ENCODE measurements at regions not wholly inside any gene's neighbourhood (a gene's known extent, or its start where the extent isn't known, plus 50 kb on each side); places are given as distances from the start of the nearest gene placed in this dataset.

GRCh38 chr2:241943209-241943850, 73.8 kb downstream of the RTP5 start:
- Histone ChIP-seq H3K9me3 (ENCODE audit: control insufficient read depth, low read length) (no peaks in the 10 kb centered on the region), H3K4me3 (ENCODE audit: insufficient read depth, low read depth, low read length, poor library complexity, severe bottlenecking) (no peak overlapping the region), H3K27me3 (replicated peaks; ENCODE audit: control insufficient read depth, insufficient read depth, low read length, poor library complexity, severe bottlenecking) (no peaks in the 10 kb centered on the region), H3K27ac (ENCODE audit: insufficient read depth, low read length, poor library complexity, severe bottlenecking) (no peak overlapping the region), H3K4me1 (ENCODE audit: control insufficient read depth, insufficient read depth, low read length, poor library complexity, severe bottlenecking) (peaks cover 9% of the 10 kb centered on the region), H3K36me3 (ENCODE audit: control insufficient read depth, insufficient read depth, low read length) (no peaks in the 10 kb centered on the region)
- no peak for DNase-seq

GRCh38 chr2:241943961-241944575, 74.5 kb downstream of the RTP5 start:
- H3K9me3 ChIP-seq (ENCODE audit: control insufficient read depth, low read length) = no peaks in the 10 kb centered on the region
- H3K4me3 ChIP-seq (ENCODE audit: insufficient read depth, low read depth, low read length, poor library complexity, severe bottlenecking) = no peak overlapping the region
- peaks cover 7% of the 10 kb centered on the region for H3K4me1 ChIP-seq (ENCODE audit: control insufficient read depth, insufficient read depth, low read length, poor library complexity, severe bottlenecking)
- no peak for DNase-seq
- H3K27ac ChIP-seq (ENCODE audit: insufficient read depth, low read length, poor library complexity, severe bottlenecking) = no peak overlapping the region
- no peaks in the 10 kb centered on the region for H3K27me3 ChIP-seq (replicated peaks; ENCODE audit: control insufficient read depth, insufficient read depth, low read length, poor library complexity, severe bottlenecking)
- H3K36me3 ChIP-seq (ENCODE audit: control insufficient read depth, insufficient read depth, low read length) = no peaks in the 10 kb centered on the region

- Histone ChIP-seq H3K27me3 (replicated peaks; ENCODE audit: control insufficient read depth, insufficient read depth, low read length, poor library complexity, severe bottlenecking) (no peaks in the 10 kb centered on the region), H3K9me3 (ENCODE audit: control insufficient read depth, low read length) (no peaks in the 10 kb centered on the region), H3K4me1 (ENCODE audit: control insufficient read depth, insufficient read depth, low read length, poor library complexity, severe bottlenecking) (peaks cover 3% of the 10 kb centered on the region), H3K36me3 (ENCODE audit: control insufficient read depth, insufficient read depth, low read length) (no peaks in the 10 kb centered on the region), H3K27ac (ENCODE audit: insufficient read depth, low read length, poor library complexity, severe bottlenecking) (no peak overlapping the region), H3K4me3 (ENCODE audit: insufficient read depth, low read depth, low read length, poor library complexity, severe bottlenecking) (no peak overlapping the region)
- DNase-seq = no peak
These were observed 75.3 kb downstream of the RTP5 start for GRCh38 chr2:241944821-241945220.

GRCh38 chr2:241945311-241945710, 75.8 kb downstream of the RTP5 start:
- H3K27me3 ChIP-seq (replicated peaks; ENCODE audit: control insufficient read depth, insufficient read depth, low read length, poor library complexity, severe bottlenecking) = no peaks in the 10 kb centered on the region

GRCh38 chr2:241945803-241946202, 76.3 kb downstream of the RTP5 start:
- Histone ChIP-seq H3K9me3 (ENCODE audit: control insufficient read depth, low read length) (no peaks in the 10 kb centered on the region), H3K27ac (ENCODE audit: insufficient read depth, low read length, poor library complexity, severe bottlenecking) (no peak overlapping the region), H3K4me3 (ENCODE audit: insufficient read depth, low read depth, low read length, poor library complexity, severe bottlenecking) (no peak overlapping the region), H3K4me1 (ENCODE audit: control insufficient read depth, insufficient read depth, low read length, poor library complexity, severe bottlenecking) (no peaks in the 10 kb centered on the region), H3K36me3 (ENCODE audit: control insufficient read depth, insufficient read depth, low read length) (no peaks in the 10 kb centered on the region), H3K27me3 (replicated peaks; ENCODE audit: control insufficient read depth, insufficient read depth, low read length, poor library complexity, severe bottlenecking) (no peaks in the 10 kb centered on the region)
- no peak for DNase-seq

More at GRCh38 chr2:241945311-241945710, 75.8 kb downstream of the RTP5 start:
- no peaks in the 10 kb centered on the region for H3K9me3 ChIP-seq (ENCODE audit: control insufficient read depth, low read length)
- no peaks in the 10 kb centered on the region for H3K4me1 ChIP-seq (ENCODE audit: control insufficient read depth, insufficient read depth, low read length, poor library complexity, severe bottlenecking)
- H3K4me3 ChIP-seq (ENCODE audit: insufficient read depth, low read depth, low read length, poor library complexity, severe bottlenecking) = no peak overlapping the region
- no peak overlapping the region for H3K27ac ChIP-seq (ENCODE audit: insufficient read depth, low read length, poor library complexity, severe bottlenecking)
- DNase-seq = no peak
- H3K36me3 ChIP-seq (ENCODE audit: control insufficient read depth, insufficient read depth, low read length) = no peaks in the 10 kb centered on the region

- DNase-seq = no peak
- H3K4me1 ChIP-seq (ENCODE audit: control insufficient read depth, insufficient read depth, low read length, poor library complexity, severe bottlenecking) = no peaks in the 10 kb centered on the region
- H3K36me3 ChIP-seq (ENCODE audit: control insufficient read depth, insufficient read depth, low read length) = no peaks in the 10 kb centered on the region
- H3K27ac ChIP-seq (ENCODE audit: insufficient read depth, low read length, poor library complexity, severe bottlenecking) = no peak overlapping the region
- H3K9me3 ChIP-seq (ENCODE audit: control insufficient read depth, low read length) = no peaks in the 10 kb centered on the region
- H3K4me3 ChIP-seq (ENCODE audit: insufficient read depth, low read depth, low read length, poor library complexity, severe bottlenecking) = no peak overlapping the region
- H3K27me3 ChIP-seq (replicated peaks; ENCODE audit: control insufficient read depth, insufficient read depth, low read length, poor library complexity, severe bottlenecking) = no peaks in the 10 kb centered on the region
These were observed 76.9 kb downstream of the RTP5 start for GRCh38 chr2:241946306-241947003.

GRCh38 chr2:241947004-241947350, 77.4 kb downstream of the RTP5 start:
- no peak for DNase-seq
- H3K4me3 ChIP-seq (ENCODE audit: insufficient read depth, low read depth, low read length, poor library complexity, severe bottlenecking) = no peak overlapping the region
- no peaks in the 10 kb centered on the region for H3K9me3 ChIP-seq (ENCODE audit: control insufficient read depth, low read length)
- H3K4me1 ChIP-seq (ENCODE audit: control insufficient read depth, insufficient read depth, low read length, poor library complexity, severe bottlenecking) = no peaks in the 10 kb centered on the region
- no peaks in the 10 kb centered on the region for H3K27me3 ChIP-seq (replicated peaks; ENCODE audit: control insufficient read depth, insufficient read depth, low read length, poor library complexity, severe bottlenecking)
- no peak overlapping the region for H3K27ac ChIP-seq (ENCODE audit: insufficient read depth, low read length, poor library complexity, severe bottlenecking)
- H3K36me3 ChIP-seq (ENCODE audit: control insufficient read depth, insufficient read depth, low read length) = no peaks in the 10 kb centered on the region

- Histone ChIP-seq H3K9me3 (ENCODE audit: control insufficient read depth, low read length) (no peaks in the 10 kb centered on the region), H3K27ac (ENCODE audit: insufficient read depth, low read length, poor library complexity, severe bottlenecking) (no peak overlapping the region), H3K4me1 (ENCODE audit: control insufficient read depth, insufficient read depth, low read length, poor library complexity, severe bottlenecking) (no peaks in the 10 kb centered on the region), H3K36me3 (ENCODE audit: control insufficient read depth, insufficient read depth, low read length) (no peaks in the 10 kb centered on the region), H3K4me3 (ENCODE audit: insufficient read depth, low read depth, low read length, poor library complexity, severe bottlenecking) (no peak overlapping the region), H3K27me3 (replicated peaks; ENCODE audit: control insufficient read depth, insufficient read depth, low read length, poor library complexity, severe bottlenecking) (no peaks in the 10 kb centered on the region)
- no peak for DNase-seq
These were observed 77.9 kb downstream of the RTP5 start for GRCh38 chr2:241947401-241947800.

GRCh38 chr2:241947876-241948275, 78.3 kb downstream of the RTP5 start:
- H3K27me3 ChIP-seq (replicated peaks; ENCODE audit: control insufficient read depth, insufficient read depth, low read length, poor library complexity, severe bottlenecking) = no peaks in the 10 kb centered on the region
- H3K27ac ChIP-seq (ENCODE audit: insufficient read depth, low read length, poor library complexity, severe bottlenecking) = no peak overlapping the region
- DNase-seq = no peak
- no peaks in the 10 kb centered on the region for H3K4me1 ChIP-seq (ENCODE audit: control insufficient read depth, insufficient read depth, low read length, poor library complexity, severe bottlenecking)
- H3K4me3 ChIP-seq (ENCODE audit: insufficient read depth, low read depth, low read length, poor library complexity, severe bottlenecking) = no peak overlapping the region
- H3K9me3 ChIP-seq (ENCODE audit: control insufficient read depth, low read length) = no peaks in the 10 kb centered on the region
- no peaks in the 10 kb centered on the region for H3K36me3 ChIP-seq (ENCODE audit: control insufficient read depth, insufficient read depth, low read length)

- H3K4me3 ChIP-seq (ENCODE audit: insufficient read depth, low read depth, low read length, poor library complexity, severe bottlenecking) = no peak overlapping the region
- no peaks in the 10 kb centered on the region for H3K27me3 ChIP-seq (replicated peaks; ENCODE audit: control insufficient read depth, insufficient read depth, low read length, poor library complexity, severe bottlenecking)
- no peak overlapping the region for H3K27ac ChIP-seq (ENCODE audit: insufficient read depth, low read length, poor library complexity, severe bottlenecking)
- no peak for DNase-seq
- H3K9me3 ChIP-seq (ENCODE audit: control insufficient read depth, low read length) = no peaks in the 10 kb centered on the region
- H3K4me1 ChIP-seq (ENCODE audit: control insufficient read depth, insufficient read depth, low read length, poor library complexity, severe bottlenecking) = no peaks in the 10 kb centered on the region
- H3K36me3 ChIP-seq (ENCODE audit: control insufficient read depth, insufficient read depth, low read length) = no peaks in the 10 kb centered on the region
These were observed 78.9 kb downstream of the RTP5 start for GRCh38 chr2:241948299-241948897.

All from effector memory CD4-positive, alpha-beta T cell (primary cell).